Type B pancreatic cell (in vitro differentiated cells): ENCODE measurements at regions not wholly inside any gene's neighbourhood (a gene's known extent, or its start where the extent isn't known, plus 50 kb on each side); places are given as distances from the start of the nearest gene placed in this dataset.
A peak's percentile ranks its signal among the peaks of the same experiment; 100 is the strongest.

Source experiments
- DNase-seq: peaks from one replicate; pipeline ENCODE4 v3.0.0; 2021; ENCODE audit warnings: mixed read lengths; ENCODE audit not compliant: unreplicated experiment; ENCODE audit errors: extremely low spot score
- H3K27ac Mint-ChIP-seq: 2 replicates; pipeline ENCODE4 v1.8.0; 2021; ENCODE audit warnings: mild to moderate bottlenecking, mixed read lengths
- H3K27me3 Mint-ChIP-seq: 2 replicates; pipeline ENCODE4 v1.8.0; 2021; ENCODE audit warnings: mixed read lengths
- H3K36me3 Mint-ChIP-seq: 2 replicates; pipeline ENCODE4 v1.8.0; 2021; ENCODE audit warnings: mixed read lengths
- H3K4me1 Mint-ChIP-seq: one replicate; pipeline ENCODE4 v1.8.0; 2021; ENCODE audit warnings: mixed read lengths; ENCODE audit not compliant: unreplicated experiment
- H3K4me3 Mint-ChIP-seq: 2 replicates; pipeline ENCODE4 v1.8.0; 2021; ENCODE audit warnings: mild to moderate bottlenecking, mixed read lengths
- H3K9me3 Mint-ChIP-seq: 2 replicates; pipeline ENCODE4 v1.8.0; 2021; ENCODE audit warnings: mixed read lengths
- CTCF ChIP-seq: fragments of 200-600 bp; sonication (generic); conservative IDR thresholded peaks from 2 replicates; pipeline ENCODE4 v1.5.0; 2021; ENCODE audit warnings: antibody characterized with exemption, mild to moderate bottlenecking

GRCh38 chr2:52572469-52572894, 1195.1 kb upstream of the CHAC2 start:
- no peak overlapping the region for H3K27ac Mint-ChIP-seq
- H3K4me3 Mint-ChIP-seq, result no peak overlapping the region
- TF ChIP-seq CTCF, result no peak
- no peaks in the 10 kb centered on the region for H3K27me3 Mint-ChIP-seq
- no peaks in the 10 kb centered on the region for H3K4me1 Mint-ChIP-seq
- DNase-seq, result peak; percentile 71
- peaks cover 6% of the 10 kb centered on the region for H3K9me3 Mint-ChIP-seq
- H3K36me3 Mint-ChIP-seq, result no peaks in the 10 kb centered on the region

GRCh38 chr2:52571380-52572347, 1195.9 kb upstream of the CHAC2 start:
- Mint-ChIP-seq H3K4me3 (no peak overlapping the region), H3K4me1 (no peaks in the 10 kb centered on the region), H3K36me3 (no peaks in the 10 kb centered on the region), H3K27me3 (no peaks in the 10 kb centered on the region), H3K9me3 (peaks cover 6% of the 10 kb centered on the region), H3K27ac (no peak overlapping the region)
- no peak for DNase-seq
- no peak for TF ChIP-seq CTCF

- H3K27ac Mint-ChIP-seq, result no peak overlapping the region
Observed at GRCh38 chr2:52570716-52571115, 1196.9 kb upstream of the CHAC2 start.

GRCh38 chr2:52563151-52563550, 1204.5 kb upstream of the CHAC2 start:
- no peak for TF ChIP-seq CTCF
- Mint-ChIP-seq H3K27ac (no peak overlapping the region), H3K27me3 (no peaks in the 10 kb centered on the region), H3K4me1 (no peaks in the 10 kb centered on the region), H3K4me3 (no peak overlapping the region), H3K36me3 (no peaks in the 10 kb centered on the region), H3K9me3 (peaks cover 4% of the 10 kb centered on the region)
- no peak for DNase-seq

More at GRCh38 chr2:52570716-52571115, 1196.9 kb upstream of the CHAC2 start:
- Mint-ChIP-seq H3K27me3 (no peaks in the 10 kb centered on the region), H3K36me3 (no peaks in the 10 kb centered on the region), H3K9me3 (peaks cover 6% of the 10 kb centered on the region), H3K4me1 (no peaks in the 10 kb centered on the region), H3K4me3 (no peak overlapping the region)
- DNase-seq, result no peak
- TF ChIP-seq CTCF, result no peak

- H3K4me3 Mint-ChIP-seq, result no peak overlapping the region
- H3K9me3 Mint-ChIP-seq, result peaks cover 4% of the 10 kb centered on the region
- no peak for TF ChIP-seq CTCF
- no peaks in the 10 kb centered on the region for H3K27me3 Mint-ChIP-seq
- DNase-seq, result no peak
- H3K4me1 Mint-ChIP-seq, result no peaks in the 10 kb centered on the region
- no peaks in the 10 kb centered on the region for H3K36me3 Mint-ChIP-seq
- no peak overlapping the region for H3K27ac Mint-ChIP-seq
Observed at GRCh38 chr2:52558265-52558664, 1209.3 kb upstream of the CHAC2 start.
